ENCODE measurements at regions not wholly inside any gene's neighbourhood (a gene's known extent, or its start where the extent isn't known, plus 50 kb on each side); places are given as distances from the start of the nearest gene placed in this dataset.

- no peak for TF ChIP-seq CTCF (IDR thresholded peaks at IDR 0.05)
- no peak for TF ChIP-seq POLR2A (IDR thresholded peaks at IDR 0.05)
Observed at GRCh38 chr1:185491604-185492003, 174.6 kb upstream of the IVNS1ABP start.
